Keratinocyte (primary cell): ENCODE measurements at regions not wholly inside any gene's neighbourhood (a gene's known extent, or its start where the extent isn't known, plus 50 kb on each side); places are given as distances from the start of the nearest gene placed in this dataset.

Experiments used
- DNase-seq: peaks from one replicate; pipeline ENCODE4 v3.0.0-alpha.2; 2011; ENCODE audit warnings: low read depth, missing footprints, low spot score
- FAIRE-seq: peaks from 2 replicates; lab custom pipeline; 2011; peaks lifted over from hg19 to GRCh38; lab: Jason Lieb, UNC
- H2AFZ ChIP-seq: 2 replicates; pipeline ENCODE4 v1.6.0; 2012; ENCODE audit warnings: low read length, control low read depth, inconsistent platforms; ENCODE audit not compliant: control insufficient read depth
- H3K27ac ChIP-seq: 2 replicates; pipeline ENCODE4 v1.5.1; 2011; ENCODE audit warnings: low read length; ENCODE audit not compliant: control insufficient read depth, insufficient read depth
- H3K27me3 ChIP-seq: 3 replicates; pipeline ENCODE4 v1.6.0; 2011; ENCODE audit warnings: low read length; ENCODE audit not compliant: control insufficient read depth, insufficient read depth; ENCODE audit errors: extremely low read depth
- H3K36me3 ChIP-seq, 2 experiments: 2 replicates in 1 of 2; 3 replicates in 1 of 2; pipeline ENCODE4 v1.5.1; 2011; ENCODE audit warnings: low read length in 2 of 2, mild to moderate bottlenecking in 1 of 2; ENCODE audit not compliant: control insufficient read depth in 2 of 2, insufficient read depth in 2 of 2; ENCODE audit errors: extremely low read depth in 1 of 2
- H3K4me1 ChIP-seq: 3 replicates; pipeline ENCODE4 v1.5.1; 2011; ENCODE audit warnings: low read length; ENCODE audit not compliant: control insufficient read depth, insufficient read depth; ENCODE audit errors: extremely low read depth
- H3K4me2 ChIP-seq: 3 replicates; pipeline ENCODE4 v1.6.0; 2011; ENCODE audit warnings: low read depth, low read length; ENCODE audit not compliant: control insufficient read depth, insufficient read depth; ENCODE audit errors: extremely low read depth
- H3K4me3 ChIP-seq, 3 experiments: fragments of 200-600 bp in 1 of 3; sonication (generic) in 1 of 3; 2 replicates in 2 of 3; 3 replicates in 1 of 3; pipeline ENCODE4 v1.5.1; 2011 to 2016; ENCODE audit warnings: low read length in 3 of 3, mild to moderate bottlenecking in 3 of 3, control low read depth in 2 of 3, inconsistent platforms in 1 of 3, low read depth in 1 of 3, mixed read lengths in 1 of 3, mixed run types in 1 of 3, moderate library complexity in 1 of 3; ENCODE audit not compliant: control insufficient read depth in 2 of 3, insufficient read depth in 2 of 3; ENCODE audit errors: extremely low read depth in 1 of 3
- H3K79me2 ChIP-seq: 2 replicates; pipeline ENCODE4 v1.6.0; 2012; ENCODE audit warnings: low read length; ENCODE audit not compliant: control insufficient read depth, insufficient read depth
- H3K9ac ChIP-seq: 3 replicates; pipeline ENCODE4 v1.6.0; 2011; ENCODE audit warnings: low read length; ENCODE audit not compliant: control insufficient read depth, insufficient read depth; ENCODE audit errors: extremely low read depth
- H3K9me1 ChIP-seq: 3 replicates; pipeline ENCODE4 v1.6.0; 2011; ENCODE audit warnings: low read length; ENCODE audit not compliant: control insufficient read depth, insufficient read depth; ENCODE audit errors: extremely low read depth
- H3K9me3 ChIP-seq: 2 replicates; pipeline ENCODE4 v1.5.1; 2012; ENCODE audit warnings: low read depth, low read length; ENCODE audit not compliant: control insufficient read depth
- H4K20me1 ChIP-seq: 3 replicates; pipeline ENCODE4 v1.6.0; 2011; ENCODE audit warnings: low read length; ENCODE audit not compliant: control insufficient read depth, insufficient read depth; ENCODE audit errors: extremely low read depth
- EZH2 ChIP-seq: IDR thresholded peaks from one replicate; pipeline ENCODE4 v1.6.1; 2012; ENCODE audit warnings: inconsistent platforms, mild to moderate bottlenecking, low read length, moderate library complexity
- dilution Hi-C: fragments of 300-500 bp; cut with MboI; formaldehyde crosslinking; loops from one replicate; pipeline ENCODE4 v1.7.0; 2020; ENCODE audit warnings: low sequenced_read_pairs; ENCODE audit not compliant: extremely low pct_ligation_motif_present
- TF ChIP-seq, protein P1 (sequence below), 3 experiments: IDR thresholded peaks in 1 of 3; conservative IDR thresholded peaks in 1 of 3; optimal IDR thresholded peaks in 1 of 3; 2 replicates in 2 of 3; 3 replicates in 1 of 3; pipeline versions ENCODE3 to v1.5.1; 2011; ENCODE audit warnings: low read length in 3 of 3, mild to moderate bottlenecking in 3 of 3, moderate library complexity in 2 of 3, control low read depth in 1 of 3, inconsistent platforms in 1 of 3; ENCODE audit not compliant: insufficient read depth in 2 of 3; ENCODE audit errors: extremely low read depth in 1 of 3

DNA sequence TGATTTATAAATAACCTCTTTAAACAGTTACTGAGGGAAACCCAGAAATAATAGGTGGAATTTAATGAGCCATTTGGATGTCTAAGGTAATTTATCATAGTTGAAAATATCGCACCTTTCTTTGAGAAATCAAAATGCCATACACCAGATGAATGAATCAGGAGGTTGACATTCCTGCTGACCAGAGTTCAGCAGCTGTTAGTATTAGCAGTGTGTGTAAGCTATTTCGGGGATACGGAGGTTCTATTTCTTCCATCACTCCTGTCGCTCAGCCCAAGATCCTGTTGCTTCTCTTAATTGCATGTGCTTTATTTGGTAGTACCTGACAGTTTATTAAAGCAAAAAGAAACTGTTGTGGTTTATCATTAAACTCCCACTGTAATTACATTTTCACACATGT is 67.1 kb downstream of the HDGFL1 start:
- Histone ChIP-seq H3K9me3 (no peaks in the 10 kb centered on the region), H3K9me1 (no peaks in the 10 kb centered on the region), H3K4me1 (no peaks in the 10 kb centered on the region), H2AFZ (no peak overlapping the region), H3K36me3 (no peaks in the 10 kb centered on the region), H3K4me2 (no peak overlapping the region), H3K4me3 (no peak overlapping the region), H3K79me2 (no peaks in the 10 kb centered on the region), H3K27me3 (no peaks in the 10 kb centered on the region), H3K27ac (no peak overlapping the region), H3K9ac (no peak overlapping the region), H4K20me1 (no peaks in the 10 kb centered on the region)
- no peak for DNase-seq
- dilution Hi-C loops, result no loop called here
- no peak for TF ChIP-seq EZH2
- FAIRE-seq, result no peak

DNA sequence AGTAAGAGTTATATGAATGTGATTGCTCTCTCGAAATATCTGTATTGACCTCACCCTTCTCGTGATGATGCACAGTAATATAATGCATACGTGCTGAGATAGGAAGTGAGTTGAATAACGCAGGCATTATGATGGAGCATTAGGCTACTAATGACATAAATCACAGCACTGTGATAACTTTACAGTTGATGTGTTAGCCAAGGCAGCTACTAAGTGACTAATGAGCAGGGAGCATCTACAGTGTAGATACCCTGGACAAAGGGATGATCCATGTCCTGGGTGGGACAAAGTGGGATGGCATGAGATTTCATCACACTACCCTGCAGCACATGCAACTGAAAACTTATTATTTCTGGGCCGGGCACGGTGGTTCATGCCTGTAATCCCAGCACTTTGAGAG is 68.4 kb downstream of the HDGFL1 start:
- no peak overlapping the region for H3K4me2 ChIP-seq
- no peak overlapping the region for H2AFZ ChIP-seq
- no peak overlapping the region for H3K27ac ChIP-seq
- H3K9me3 ChIP-seq, result no peaks in the 10 kb centered on the region
- dilution Hi-C loops, result no loop called here
- no peak overlapping the region for H3K9ac ChIP-seq
- no peak for DNase-seq
- no peak for FAIRE-seq
- no peaks in the 10 kb centered on the region for H3K4me1 ChIP-seq
- no peaks in the 10 kb centered on the region for H3K9me1 ChIP-seq
- H3K36me3 ChIP-seq, result no peaks in the 10 kb centered on the region
- H4K20me1 ChIP-seq, result no peaks in the 10 kb centered on the region
- H3K4me3 ChIP-seq, result no peak overlapping the region
- H3K27me3 ChIP-seq, result no peaks in the 10 kb centered on the region
- no peaks in the 10 kb centered on the region for H3K79me2 ChIP-seq
- no peak for TF ChIP-seq EZH2
- TF ChIP-seq, protein P1, sequence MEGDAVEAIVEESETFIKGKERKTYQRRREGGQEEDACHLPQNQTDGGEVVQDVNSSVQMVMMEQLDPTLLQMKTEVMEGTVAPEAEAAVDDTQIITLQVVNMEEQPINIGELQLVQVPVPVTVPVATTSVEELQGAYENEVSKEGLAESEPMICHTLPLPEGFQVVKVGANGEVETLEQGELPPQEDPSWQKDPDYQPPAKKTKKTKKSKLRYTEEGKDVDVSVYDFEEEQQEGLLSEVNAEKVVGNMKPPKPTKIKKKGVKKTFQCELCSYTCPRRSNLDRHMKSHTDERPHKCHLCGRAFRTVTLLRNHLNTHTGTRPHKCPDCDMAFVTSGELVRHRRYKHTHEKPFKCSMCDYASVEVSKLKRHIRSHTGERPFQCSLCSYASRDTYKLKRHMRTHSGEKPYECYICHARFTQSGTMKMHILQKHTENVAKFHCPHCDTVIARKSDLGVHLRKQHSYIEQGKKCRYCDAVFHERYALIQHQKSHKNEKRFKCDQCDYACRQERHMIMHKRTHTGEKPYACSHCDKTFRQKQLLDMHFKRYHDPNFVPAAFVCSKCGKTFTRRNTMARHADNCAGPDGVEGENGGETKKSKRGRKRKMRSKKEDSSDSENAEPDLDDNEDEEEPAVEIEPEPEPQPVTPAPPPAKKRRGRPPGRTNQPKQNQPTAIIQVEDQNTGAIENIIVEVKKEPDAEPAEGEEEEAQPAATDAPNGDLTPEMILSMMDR (optimal IDR thresholded peaks at IDR 0.05 in 1 of 3, IDR thresholded peaks at IDR 0.05 in 1 of 3, conservative IDR thresholded peaks at IDR 0.05 in 1 of 3; ENCODE audit: extremely low read depth in 1 of 3, insufficient read depth in 2 of 3, low read length in 3 of 3), result no peak

DNA sequence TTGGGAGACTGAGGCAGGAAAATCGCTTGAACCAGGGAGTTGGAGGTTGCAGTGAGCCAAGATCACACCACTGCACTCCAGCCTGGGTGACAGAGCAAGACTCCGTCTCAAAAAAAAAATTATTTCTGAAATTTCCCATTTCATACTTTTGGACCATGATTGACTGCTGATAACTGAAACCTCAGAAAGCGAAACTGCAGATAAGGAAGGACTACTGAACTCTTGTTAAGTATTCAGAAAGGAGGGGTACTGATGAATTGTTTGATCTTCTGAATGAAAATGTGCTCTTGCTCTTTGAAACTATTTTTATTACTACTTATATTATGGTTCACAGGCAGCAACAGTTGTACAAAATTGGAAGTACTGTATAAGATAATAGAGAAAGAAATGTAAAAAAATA is 69.0 kb downstream of the HDGFL1 start:
- dilution Hi-C loops, result no loop called here
- no peaks in the 10 kb centered on the region for H3K36me3 ChIP-seq
- no peaks in the 10 kb centered on the region for H3K9me3 ChIP-seq
- H3K4me1 ChIP-seq, result no peaks in the 10 kb centered on the region
- H3K27ac ChIP-seq, result no peak overlapping the region
- no peak overlapping the region for H3K4me3 ChIP-seq
- H3K9ac ChIP-seq, result no peak overlapping the region
- H4K20me1 ChIP-seq, result no peaks in the 10 kb centered on the region
- no peak overlapping the region for H2AFZ ChIP-seq
- TF ChIP-seq EZH2, result no peak
- TF ChIP-seq, protein P1 (optimal IDR thresholded peaks at IDR 0.05 in 1 of 3, IDR thresholded peaks at IDR 0.05 in 1 of 3, conservative IDR thresholded peaks at IDR 0.05 in 1 of 3; ENCODE audit: extremely low read depth in 1 of 3, insufficient read depth in 2 of 3, low read length in 3 of 3), result no peak
- H3K9me1 ChIP-seq, result no peaks in the 10 kb centered on the region
- no peaks in the 10 kb centered on the region for H3K27me3 ChIP-seq
- FAIRE-seq, result no peak
- no peak for DNase-seq
- H3K79me2 ChIP-seq, result no peaks in the 10 kb centered on the region
- no peak overlapping the region for H3K4me2 ChIP-seq
